ENCODE measurements at regions not wholly inside any gene's neighbourhood (a gene's known extent, or its start where the extent isn't known, plus 50 kb on each side); places are given as distances from the start of the nearest gene placed in this dataset.

DNA sequence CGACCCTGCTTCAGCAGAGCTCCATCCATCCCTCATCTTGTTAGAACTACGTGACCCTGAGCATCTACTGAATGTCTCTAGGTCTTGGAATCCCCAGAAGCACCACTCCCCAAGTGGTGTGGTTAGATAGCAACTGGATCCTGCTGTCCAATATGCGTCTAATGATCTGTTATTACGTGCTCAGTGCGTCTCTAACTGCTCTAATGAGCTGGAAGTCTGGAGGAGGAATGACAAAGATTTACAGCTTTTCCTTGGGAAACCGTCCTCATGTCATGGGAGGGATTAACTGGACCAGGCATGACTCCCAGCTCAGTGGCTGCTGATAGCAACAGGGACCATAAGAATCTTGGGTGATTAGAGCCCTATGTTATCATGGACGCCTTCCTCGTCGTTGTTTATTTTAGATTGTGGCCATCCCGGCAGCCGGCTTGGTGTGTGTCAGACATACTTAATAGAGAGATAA, 150.9 kb downstream of the HS3ST3B1 start:
- no peak for ATAC-seq
- no TSS peak for BruUV-seq (replicated peaks)
- Histone ChIP-seq H3K9ac (ENCODE audit: low read length) (no peak overlapping the region), H3K9me2 (ENCODE audit: insufficient read depth) (no peaks in the 10 kb centered on the region), H3K27me3 (ENCODE audit: insufficient read depth, low read length) (no peaks in the 10 kb centered on the region), H3K4me2 (ENCODE audit: low read length) (no peak overlapping the region), H3K9me3 (ENCODE audit: control insufficient read depth in 1 of 2, insufficient read depth in 1 of 2, low read depth in 1 of 2, low read length in 2 of 2) (no peaks in the 10 kb centered on the region), H4K20me1 (ENCODE audit: insufficient read depth) (no peaks in the 10 kb centered on the region), H3K27ac (ENCODE audit: low read depth, low read length) (no peak overlapping the region), H3K79me2 (ENCODE audit: insufficient read depth, low read length) (no peaks in the 10 kb centered on the region), H3K4me3 (replicated peaks in 1 of 2; ENCODE audit: low read depth in 1 of 2, low read length in 2 of 2) (no peak overlapping the region), H3K36me3 (ENCODE audit: control insufficient read depth in 1 of 2, insufficient read depth in 2 of 2, low read length in 2 of 2) (no peaks in the 10 kb centered on the region), H3K4me1 (ENCODE audit: control insufficient read depth in 1 of 2, insufficient read depth in 2 of 2, low read length in 2 of 2) (no peaks in the 10 kb centered on the region), H2AFZ (ENCODE audit: low read depth, low read length, poor library complexity, severe bottlenecking) (no peak overlapping the region)
- ChIA-PET RAD21 (ENCODE audit: low non-redundant PET in 1 of 2, low total read pairs in 2 of 2, uncharacterized antibody in 2 of 2, unreplicated experiment in 2 of 2) (no interaction called here), POLR2A (no interaction called here), CTCF (no interaction called here)
- intact Hi-C loops (cut with micrococcal nuclease), result no loop called here
- TF ChIP-seq, protein P1, sequence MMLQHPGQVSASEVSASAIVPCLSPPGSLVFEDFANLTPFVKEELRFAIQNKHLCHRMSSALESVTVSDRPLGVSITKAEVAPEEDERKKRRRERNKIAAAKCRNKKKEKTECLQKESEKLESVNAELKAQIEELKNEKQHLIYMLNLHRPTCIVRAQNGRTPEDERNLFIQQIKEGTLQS (IDR thresholded peaks at IDR 0.05), result no peak
- TF ChIP-seq, protein P2, sequence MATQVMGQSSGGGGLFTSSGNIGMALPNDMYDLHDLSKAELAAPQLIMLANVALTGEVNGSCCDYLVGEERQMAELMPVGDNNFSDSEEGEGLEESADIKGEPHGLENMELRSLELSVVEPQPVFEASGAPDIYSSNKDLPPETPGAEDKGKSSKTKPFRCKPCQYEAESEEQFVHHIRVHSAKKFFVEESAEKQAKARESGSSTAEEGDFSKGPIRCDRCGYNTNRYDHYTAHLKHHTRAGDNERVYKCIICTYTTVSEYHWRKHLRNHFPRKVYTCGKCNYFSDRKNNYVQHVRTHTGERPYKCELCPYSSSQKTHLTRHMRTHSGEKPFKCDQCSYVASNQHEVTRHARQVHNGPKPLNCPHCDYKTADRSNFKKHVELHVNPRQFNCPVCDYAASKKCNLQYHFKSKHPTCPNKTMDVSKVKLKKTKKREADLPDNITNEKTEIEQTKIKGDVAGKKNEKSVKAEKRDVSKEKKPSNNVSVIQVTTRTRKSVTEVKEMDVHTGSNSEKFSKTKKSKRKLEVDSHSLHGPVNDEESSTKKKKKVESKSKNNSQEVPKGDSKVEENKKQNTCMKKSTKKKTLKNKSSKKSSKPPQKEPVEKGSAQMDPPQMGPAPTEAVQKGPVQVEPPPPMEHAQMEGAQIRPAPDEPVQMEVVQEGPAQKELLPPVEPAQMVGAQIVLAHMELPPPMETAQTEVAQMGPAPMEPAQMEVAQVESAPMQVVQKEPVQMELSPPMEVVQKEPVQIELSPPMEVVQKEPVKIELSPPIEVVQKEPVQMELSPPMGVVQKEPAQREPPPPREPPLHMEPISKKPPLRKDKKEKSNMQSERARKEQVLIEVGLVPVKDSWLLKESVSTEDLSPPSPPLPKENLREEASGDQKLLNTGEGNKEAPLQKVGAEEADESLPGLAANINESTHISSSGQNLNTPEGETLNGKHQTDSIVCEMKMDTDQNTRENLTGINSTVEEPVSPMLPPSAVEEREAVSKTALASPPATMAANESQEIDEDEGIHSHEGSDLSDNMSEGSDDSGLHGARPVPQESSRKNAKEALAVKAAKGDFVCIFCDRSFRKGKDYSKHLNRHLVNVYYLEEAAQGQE (IDR thresholded peaks at IDR 0.05; ENCODE audit: low read depth), result no peak
- TF ChIP-seq, protein P3, sequence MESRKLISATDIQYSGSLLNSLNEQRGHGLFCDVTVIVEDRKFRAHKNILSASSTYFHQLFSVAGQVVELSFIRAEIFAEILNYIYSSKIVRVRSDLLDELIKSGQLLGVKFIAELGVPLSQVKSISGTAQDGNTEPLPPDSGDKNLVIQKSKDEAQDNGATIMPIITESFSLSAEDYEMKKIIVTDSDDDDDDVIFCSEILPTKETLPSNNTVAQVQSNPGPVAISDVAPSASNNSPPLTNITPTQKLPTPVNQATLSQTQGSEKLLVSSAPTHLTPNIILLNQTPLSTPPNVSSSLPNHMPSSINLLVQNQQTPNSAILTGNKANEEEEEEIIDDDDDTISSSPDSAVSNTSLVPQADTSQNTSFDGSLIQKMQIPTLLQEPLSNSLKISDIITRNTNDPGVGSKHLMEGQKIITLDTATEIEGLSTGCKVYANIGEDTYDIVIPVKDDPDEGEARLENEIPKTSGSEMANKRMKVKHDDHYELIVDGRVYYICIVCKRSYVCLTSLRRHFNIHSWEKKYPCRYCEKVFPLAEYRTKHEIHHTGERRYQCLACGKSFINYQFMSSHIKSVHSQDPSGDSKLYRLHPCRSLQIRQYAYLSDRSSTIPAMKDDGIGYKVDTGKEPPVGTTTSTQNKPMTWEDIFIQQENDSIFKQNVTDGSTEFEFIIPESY (IDR thresholded peaks at IDR 0.05; ENCODE audit: extremely low read depth, insufficient replicate concordance, low read length), result no peak
- TF ChIP-seq SRF (IDR thresholded peaks at IDR 0.05; ENCODE audit: low read depth), result no peak
- TF ChIP-seq EGR1 (IDR thresholded peaks at IDR 0.05; ENCODE audit: low read depth), result no peak
- no peak for TF ChIP-seq FOSL1 (IDR thresholded peaks at IDR 0.05; ENCODE audit: low read depth)
- no peak for TF ChIP-seq POLR2A (IDR thresholded peaks at IDR 0.05; ENCODE audit: borderline replicate concordance, extremely low read depth, insufficient read depth, insufficient read length)
- no peak for TF ChIP-seq ZNF274 (IDR thresholded peaks at IDR 0.05; ENCODE audit: low read depth, low read length)
- no peak for TF ChIP-seq CEBPB (IDR thresholded peaks at IDR 0.05; ENCODE audit: low read depth)
- TF ChIP-seq, protein P4, sequence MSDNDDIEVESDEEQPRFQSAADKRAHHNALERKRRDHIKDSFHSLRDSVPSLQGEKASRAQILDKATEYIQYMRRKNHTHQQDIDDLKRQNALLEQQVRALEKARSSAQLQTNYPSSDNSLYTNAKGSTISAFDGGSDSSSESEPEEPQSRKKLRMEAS (IDR thresholded peaks at IDR 0.05), result no peak
- no peak for TF ChIP-seq TCF7L2 (IDR thresholded peaks at IDR 0.05; ENCODE audit: borderline replicate concordance, extremely low read depth, insufficient read depth, insufficient read length)
- no peak for TF ChIP-seq POLR2AphosphoS5 (IDR thresholded peaks at IDR 0.05; ENCODE audit: low read depth, low read length)
- DNase-seq (ENCODE audit: low read depth, low spot score), result no peak
